ENCODE measurements at regions not wholly inside any gene's neighbourhood (a gene's known extent, or its start where the extent isn't known, plus 50 kb on each side); places are given as distances from the start of the nearest gene placed in this dataset.
A peak's percentile ranks its signal among the peaks of the same experiment; 100 is the strongest.

DNA sequence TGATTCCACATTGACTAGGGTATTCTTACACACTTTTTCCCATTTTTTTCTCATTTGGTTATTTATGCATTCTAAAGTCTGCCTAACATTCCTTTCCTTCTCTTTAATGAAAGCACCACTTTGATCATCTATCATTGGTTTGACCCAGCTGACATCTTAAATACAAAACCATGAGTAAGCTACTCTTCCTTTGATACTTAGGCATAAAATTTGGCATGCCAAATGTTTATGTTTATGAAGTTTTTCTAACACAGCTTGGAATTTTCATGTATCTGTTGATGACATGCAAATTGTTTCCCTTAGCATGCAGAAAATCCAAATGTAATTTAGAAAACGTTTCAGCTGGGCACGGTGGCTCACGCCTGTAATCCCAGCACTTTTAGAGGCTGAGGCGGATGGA is 534.9 kb downstream of the QKI start:
- DNase-seq (ENCODE audit: low spot score) = no peak

DNA sequence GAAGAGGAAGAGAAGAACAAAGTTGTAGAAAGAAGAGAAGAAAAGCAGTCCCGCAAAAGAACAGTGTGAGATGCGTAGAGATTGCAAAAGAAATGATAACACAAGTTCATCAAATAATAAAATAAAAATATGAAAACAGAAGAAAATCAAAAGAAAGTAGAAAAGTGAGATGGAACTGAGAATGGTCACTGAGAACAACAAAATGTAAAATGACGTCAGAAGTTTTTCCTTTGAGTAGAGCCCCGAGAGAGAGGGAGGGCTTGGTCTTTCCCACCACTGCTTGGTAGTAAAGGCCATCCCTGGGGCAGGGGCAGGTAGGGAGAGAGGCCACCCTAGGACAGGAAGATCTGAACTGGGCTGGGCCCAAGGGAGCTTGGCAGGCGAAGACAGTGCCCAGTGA is 533.7 kb downstream of the QKI start:
- no peak for DNase-seq (ENCODE audit: low spot score)

DNA sequence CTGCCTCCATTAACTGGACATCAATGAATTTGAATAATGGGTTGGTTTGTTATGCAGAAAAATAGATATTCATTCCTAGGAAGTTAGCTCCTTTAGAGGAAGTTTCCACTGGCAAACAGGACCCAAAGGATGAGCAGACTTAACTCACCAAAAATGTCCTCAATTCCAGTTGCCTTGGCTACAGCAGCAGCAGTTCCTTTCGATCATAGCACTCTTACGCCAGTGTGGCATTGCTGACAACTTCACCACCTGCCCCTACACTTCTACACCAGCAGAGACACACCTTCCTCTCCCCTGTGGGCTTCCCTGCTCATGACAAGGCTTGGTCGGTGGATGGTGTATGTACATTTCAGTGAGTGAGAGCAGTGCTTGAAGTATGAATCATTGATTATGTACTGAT is 532.8 kb downstream of the QKI start:
- DNase-seq (ENCODE audit: low spot score) = no peak

DNA sequence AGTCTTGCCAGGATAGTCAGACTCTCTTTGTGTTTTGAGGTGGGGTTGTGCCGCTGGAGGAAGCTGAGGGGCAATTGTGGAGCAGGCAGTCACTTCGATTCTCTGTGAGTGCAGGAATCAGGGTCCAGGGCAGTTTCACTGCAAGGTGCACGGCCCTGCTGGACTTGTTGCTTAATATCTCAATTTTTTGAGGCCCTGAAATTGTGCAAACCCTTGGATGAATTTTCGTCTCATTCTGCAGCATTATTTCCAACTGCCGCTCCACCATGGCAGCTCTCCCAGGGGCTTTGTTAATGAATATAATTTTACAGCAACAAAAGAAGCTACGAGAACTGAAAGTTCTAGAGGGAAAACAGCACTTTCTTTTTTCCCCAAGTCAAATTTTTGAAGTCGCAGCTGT is 531.9 kb downstream of the QKI start:
- no peak for DNase-seq (ENCODE audit: low spot score)

DNA sequence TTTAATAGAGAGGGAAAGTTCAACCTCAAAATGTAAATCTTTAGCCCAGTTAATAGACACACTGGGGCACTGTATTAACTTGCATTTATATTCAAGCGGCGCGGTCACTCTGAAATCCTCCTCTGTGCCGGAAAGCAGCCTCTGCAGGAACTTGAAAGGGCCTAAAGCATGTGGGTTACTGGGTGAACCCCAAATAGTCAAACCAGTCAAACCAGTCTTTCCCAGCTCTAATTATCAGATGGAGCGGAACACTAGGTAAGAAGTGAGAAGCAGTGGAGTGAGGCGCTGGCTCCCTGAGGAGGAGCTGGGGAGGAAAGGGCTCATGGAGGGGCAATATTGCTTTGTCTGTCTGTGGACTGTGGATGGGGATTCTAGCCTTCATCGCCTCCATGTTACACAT is 531.3 kb downstream of the QKI start:
- DNase-seq (ENCODE audit: low spot score) = no peak

DNA sequence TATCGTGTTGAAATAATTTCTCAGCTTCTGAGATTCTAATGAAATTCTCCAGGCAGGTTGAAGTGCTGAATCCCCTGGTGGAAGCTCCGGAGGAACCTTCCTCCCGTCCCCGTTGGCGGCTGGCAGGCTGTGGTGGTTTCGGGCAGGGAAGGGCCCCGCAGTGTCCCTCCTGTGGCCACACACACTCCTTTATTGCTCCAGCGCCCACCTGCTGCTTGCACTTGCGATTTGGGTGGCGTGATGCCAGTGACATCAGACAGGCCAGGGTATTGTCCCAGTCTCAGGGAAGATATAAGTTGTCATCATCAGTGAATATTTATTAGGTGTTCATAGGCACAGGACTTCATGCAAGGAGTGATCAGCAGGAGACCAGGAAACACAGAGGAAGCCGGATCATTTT is 530.4 kb downstream of the QKI start:
- DNase-seq (ENCODE audit: low spot score) = peak; percentile 16

DNA sequence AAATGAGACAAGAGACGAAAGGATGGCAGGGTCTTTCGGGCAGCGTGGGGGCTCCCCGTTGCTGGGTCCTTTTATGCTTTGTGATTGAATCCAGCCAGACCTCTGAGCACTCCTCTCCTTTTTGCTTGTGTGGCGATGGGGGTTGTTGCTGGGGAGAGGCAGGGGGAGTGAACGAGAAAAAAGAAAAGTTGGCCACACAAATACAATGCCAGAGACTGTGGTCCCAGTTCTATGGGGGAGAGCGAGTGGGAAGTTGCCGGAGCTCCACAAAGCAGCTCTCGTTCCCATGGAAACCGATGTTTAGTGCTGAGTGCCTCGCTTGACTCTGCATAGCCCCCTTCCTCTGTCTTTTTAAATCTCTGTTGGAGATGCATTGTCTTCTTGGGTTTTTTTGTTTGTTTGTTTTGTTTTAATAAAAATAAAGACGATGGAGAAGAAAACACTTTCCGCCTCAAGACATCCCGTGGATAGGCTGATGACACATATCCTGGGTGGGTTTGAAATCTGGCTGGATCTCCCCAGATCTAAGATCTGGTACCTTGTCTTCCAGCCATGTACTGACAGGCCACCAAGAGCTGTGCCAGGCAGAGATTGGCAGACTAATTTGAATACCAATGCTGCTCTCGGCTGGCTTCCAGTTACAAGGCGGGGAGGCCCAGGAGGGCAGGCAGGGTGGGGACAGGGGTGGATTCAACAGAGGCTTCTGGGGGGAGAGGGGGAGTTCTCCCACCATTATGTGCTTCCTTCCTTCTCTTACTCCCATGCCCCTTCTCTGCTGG is 529.3 kb downstream of the QKI start:
- no peak for DNase-seq (ENCODE audit: low spot score)

DNA sequence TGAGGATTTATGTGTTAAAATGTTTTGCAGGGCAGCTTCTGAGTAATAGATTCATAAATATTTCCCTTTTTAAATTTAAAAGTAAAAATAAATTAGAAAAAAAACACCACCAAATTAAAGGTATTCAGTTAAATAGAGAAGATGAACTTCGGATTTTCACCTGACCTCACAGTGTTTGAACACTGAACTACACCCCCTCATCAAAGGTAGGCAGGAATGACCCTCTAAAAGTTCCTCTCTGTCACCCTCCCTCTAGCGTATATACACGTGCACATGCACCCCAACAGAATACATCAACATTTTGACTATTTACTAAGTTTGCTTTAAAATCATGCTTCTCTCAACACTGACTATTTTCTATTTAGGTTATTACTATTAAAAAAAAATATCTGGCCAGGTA is 528.3 kb downstream of the QKI start:
- no peak for DNase-seq (ENCODE audit: low spot score)

DNA sequence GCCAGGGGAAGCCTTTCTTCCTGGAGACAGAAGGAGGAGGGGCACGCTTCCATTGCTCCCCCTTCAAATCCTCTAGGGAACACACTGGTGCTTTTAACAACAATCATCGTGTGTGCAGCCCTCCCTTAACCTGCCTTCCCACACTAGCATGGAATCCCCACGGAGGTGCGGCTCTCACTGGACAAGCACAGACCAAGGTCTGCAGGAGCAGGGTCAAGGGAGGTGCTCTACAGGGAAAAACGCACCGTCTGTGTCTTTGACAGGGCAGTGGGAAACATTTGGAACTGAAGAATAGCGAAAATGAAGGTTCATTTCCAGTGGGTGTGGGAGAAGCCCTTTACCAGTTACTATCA is 527.1 kb downstream of the QKI start:
- no peak for DNase-seq (ENCODE audit: low spot score)

DNA sequence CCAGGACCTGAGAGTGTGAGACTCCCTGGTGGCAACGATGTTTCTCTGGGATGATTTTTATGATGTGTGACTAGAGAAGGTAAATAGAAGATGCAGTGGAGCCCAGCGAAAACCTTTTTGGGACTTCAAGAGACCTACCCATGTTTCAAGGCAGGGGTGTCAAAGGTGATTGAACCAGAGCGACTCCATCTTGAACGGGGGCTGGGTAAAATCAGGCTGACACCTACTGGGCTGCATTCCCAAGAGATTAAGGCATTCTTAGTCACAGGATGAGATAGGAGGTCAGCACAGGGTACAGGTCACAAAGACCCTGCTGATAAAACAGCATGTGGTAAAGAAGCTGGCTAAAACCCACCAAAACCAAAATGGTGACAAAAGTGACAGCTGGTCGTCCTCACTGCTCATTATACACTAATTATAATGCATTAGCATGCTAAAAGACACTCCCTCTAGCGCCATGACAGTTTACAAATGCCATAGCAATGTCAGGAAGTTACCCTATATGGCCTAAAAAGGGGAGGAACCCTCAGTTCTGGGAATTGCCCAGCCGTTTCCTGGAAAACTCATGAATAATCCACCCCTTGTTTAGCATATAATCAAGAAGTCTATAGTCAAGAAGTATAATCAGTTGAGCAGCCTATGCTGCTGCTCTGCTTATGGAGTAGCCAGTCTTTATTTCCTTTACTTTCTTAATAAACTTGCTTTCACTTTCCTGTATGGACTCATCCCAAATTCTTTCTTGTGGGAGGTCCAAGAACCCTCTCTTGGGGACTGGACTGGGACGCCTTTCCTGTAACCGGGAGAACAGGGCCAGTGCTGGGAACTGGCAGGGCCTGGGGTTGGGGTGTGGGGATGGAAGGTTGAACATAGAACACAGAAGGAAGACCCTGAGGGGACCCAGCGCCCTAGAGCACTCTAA is 526.4 kb downstream of the QKI start:
- DNase-seq (ENCODE audit: low spot score) = no peak

DNA sequence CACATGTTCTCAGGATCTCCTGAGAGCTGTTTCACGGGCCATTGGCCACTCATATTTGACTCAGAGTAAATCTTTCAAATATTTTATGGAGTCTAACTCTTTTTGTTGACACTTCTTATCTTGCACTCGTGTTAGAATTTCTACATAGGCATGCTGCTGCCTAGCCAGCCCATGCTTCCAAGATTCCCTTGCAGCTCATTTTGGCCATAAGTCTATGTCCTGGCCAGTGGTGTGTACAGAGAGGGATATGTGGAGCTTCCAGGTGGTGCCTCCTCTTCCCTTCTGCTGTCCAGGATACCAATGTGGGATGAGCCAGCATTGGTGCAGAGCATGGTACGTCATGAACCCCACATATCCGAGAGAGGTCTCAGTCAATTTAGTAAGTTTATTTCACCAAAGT is 522.6 kb downstream of the QKI start:
- no peak for DNase-seq (ENCODE audit: low spot score)

DNA sequence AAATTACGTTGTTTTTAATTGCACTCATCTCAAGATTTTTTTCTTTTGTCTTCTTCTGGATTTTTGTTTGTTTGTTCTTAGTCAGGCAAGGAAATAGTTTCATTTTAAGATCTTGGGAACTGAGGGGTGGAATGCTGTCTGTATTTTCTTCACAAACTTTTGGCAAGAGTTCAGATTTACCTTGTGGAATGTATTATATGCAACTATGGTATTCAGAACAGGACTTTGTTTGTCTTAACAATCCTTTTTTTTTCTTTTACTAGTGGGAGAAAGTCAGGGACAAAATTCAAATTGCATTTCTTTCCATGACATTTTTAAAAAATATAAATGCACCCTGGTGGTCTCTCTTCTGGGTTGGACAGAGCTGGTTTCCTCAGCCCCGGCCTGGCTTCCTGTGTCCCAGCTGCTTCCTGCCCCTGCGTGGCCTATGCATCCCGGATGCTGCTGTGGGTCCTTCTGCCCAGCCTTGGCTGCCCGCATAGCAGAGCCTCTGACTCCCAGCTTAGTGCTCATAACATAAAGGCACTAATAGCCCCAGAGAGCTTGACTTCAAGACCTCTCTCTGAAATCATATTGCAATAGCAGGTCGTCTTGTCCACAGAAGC is 520.7 kb downstream of the QKI start:
- no peak for DNase-seq (ENCODE audit: low spot score)

DNA sequence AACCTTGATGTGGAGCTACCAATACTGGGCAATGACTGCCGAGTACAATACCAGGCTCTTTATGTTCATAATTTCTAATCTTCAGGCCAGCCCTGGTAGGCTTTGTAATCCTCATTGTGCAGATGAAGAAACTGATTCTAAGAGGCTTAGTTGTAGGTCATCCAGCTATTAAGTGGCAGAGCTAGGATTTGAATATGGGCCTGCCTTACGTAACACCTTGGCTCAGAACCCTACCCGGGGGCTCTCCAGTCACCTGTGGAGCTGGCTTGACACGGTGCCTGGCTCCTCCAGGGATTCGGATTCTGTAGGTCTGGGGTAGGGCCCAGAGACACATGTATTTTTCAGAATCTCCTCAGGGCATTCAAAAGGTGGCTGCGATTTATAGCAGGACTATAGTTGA is 515.5 kb downstream of the QKI start:
- DNase-seq (ENCODE audit: low spot score) = no peak

DNA sequence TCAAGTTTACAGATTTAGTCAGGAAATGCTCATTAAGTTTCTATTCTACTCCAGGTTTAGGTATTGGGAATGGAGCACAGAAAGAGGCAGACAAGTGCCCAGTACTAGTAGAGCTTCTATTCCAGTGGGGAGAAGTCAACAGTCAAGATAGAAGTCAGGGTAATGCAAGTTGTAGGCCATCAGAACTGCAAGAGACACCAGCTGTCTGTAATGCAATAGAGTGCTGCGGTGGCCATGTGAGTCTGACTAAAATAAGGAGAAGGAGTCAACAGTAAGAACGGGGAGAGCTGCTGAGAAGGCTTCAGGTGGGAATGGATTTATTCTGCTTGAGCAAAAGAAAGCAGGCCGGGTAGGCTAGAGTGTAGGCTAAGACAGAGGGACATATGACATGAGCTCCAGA is 515.0 kb downstream of the QKI start:
- no peak for DNase-seq (ENCODE audit: low spot score)

DNA sequence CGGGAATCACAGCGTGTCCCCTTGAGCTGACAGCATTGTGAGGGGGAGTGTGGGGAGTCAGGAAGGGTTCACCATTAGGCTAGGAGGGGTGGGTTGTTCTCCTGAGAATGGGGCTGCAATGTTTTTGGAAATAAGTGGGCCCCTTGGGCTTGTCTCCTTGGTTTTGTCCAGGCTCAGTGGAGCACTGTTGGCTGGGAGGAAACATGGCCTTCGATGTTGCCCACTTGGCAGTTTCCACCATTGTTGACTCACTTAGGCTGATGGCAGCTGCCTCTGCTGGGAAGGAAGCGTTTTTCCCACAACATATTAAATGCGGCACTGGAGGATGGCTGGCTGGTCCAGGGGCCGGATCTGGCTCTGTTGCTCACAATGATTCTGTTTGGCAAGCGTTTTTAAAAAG is 512.1 kb downstream of the QKI start:
- DNase-seq (ENCODE audit: low spot score) = no peak

DNA sequence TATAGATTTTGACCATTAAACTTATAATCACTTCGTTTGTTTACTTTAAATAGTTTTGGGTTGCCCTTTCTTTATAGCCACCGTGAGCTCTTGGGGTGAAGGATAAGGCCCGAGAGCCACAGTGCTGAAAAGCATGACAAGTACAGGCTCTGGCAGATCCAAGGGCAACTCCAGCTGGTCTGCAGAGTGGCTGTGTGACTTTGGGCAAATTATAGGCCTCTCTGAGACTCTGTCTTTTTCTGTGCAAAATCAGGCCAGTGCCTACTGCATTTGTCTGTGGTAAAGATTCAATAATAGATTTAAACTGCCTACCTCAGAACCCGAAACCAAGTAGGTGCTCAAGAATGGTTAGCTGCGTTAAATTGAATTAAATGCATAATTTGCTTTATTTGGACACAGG is 511.3 kb downstream of the QKI start:
- DNase-seq (ENCODE audit: low spot score) = no peak

DNA sequence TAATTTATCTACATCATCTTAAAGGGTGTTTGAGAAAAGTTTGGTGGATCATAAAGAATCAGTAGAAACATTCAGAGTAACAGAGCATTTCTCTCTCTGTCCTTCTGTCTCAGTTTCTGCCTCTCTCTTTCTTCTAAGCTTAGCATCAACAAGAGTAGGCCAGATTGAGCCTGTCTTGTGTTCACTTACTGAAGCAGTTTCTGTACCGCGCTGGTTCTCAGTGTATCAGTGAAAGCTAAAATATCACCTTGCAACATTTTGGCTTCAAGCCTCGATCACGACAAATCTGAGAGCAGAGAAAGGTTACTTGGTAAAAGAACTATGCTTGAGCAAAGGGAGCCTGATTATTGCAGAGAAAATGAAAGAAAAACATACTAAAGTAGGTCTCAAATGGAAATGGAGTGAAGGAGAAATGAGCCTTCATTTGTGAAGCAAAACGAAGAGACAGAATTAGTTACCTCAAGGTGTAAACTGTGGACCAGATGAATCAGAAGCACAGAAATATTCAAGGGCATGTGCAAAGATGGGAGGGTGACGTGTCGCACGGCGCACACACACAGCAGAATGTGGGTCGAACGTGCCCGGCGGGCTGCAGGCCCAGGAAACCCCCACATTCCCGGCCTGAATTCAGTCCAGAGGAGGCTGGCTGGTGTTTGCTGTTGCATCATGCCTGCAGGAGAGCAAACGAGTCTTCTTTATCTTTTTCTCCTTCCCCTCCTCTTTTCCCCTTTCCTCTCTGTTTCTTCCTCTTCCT is 509.3 kb downstream of the QKI start:
- DNase-seq (ENCODE audit: low spot score) = no peak

DNA sequence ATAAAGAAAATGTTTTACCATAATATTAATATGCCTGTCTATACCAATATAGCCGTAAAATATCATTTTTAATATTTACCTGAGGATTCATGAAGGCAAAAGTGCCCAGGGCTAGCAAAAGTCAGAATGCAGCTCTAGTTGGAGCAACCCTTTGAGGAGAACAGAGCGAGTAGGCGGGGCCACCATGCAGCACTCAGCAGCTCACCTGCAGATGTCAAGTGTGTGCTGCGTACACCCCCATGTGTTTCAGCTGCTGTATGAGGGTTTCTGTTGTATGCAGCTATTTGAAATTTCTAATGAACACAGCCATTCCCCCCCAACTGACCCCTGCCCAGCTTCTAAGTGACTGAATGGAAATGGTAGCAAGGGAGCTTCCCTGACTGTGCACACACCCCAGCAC is 508.0 kb downstream of the QKI start:
- DNase-seq (ENCODE audit: low spot score) = no peak

DNA sequence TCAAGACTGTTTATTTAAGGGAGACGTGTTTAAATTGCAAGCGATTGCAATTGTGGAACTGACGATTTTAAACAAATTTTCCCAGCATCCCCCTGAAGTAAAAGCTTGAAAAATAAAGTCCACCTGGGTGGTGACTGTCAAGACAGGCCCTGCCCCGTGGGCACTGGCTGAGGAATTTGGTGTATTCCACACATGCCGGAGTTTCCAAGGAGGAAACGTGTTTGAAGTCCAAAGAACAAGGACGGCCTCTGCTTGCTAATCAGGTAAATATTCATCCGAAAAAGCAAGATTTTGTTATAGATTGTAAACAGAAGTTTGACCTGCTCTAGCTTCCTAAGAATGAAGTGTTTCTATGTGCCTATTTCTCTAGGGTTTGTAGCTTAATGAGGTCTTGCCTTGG is 505.1 kb downstream of the QKI start:
- DNase-seq (ENCODE audit: low spot score) = no peak

DNA sequence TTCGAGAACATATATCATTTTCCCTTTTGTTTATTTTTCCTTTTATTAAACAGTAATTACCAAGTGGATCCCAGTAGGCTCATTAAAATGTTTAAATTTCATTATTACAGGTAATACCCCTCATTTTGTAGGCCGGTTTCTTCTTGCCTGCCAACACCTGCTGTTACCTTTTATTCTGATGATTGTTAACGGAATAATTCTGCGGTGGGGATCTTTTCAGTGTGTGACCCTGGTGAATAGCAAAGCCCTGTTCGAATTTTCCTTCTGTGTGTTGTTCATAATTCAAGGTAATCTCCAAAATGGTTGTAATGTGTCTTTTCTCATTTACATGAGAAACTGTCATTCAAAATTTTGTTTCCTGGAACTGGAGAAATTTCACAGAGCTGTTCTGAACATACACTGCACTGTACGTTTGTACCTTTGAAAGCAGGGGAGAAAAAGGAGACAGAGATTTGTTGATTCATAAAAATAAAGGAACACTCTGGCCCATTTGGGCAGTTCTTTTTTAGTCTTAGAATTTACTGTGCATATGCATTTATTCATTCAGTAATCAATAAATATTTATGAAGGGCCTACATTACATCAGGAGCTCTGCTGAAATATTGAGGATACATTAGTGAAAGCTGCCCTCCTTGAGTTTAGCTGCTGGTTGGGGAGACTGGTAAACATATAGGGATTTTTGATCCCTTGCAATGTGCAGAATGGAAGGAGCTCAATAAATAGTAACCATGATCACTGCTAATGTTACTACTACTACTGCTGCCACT is 502.0 kb downstream of the QKI start:
- DNase-seq (ENCODE audit: low spot score) = no peak

DNA sequence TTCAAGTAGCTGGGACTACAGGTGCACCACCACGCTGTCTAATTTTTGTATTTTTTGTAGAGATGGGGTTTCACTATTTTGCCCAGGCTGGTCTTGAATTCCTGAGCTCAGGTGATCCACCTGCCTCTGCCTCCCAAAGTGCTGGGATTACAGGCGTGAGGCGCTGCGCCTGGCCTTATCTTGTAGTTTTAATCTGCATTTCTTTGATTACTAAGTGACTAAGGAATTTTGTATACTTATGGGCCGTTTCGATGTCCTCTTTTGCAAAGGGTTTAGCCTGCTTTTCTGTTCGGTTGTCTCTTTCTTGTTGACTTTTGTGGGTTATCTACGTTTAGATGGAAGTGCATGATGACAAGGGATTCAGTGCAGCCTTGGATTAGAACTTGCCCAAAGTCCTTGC is 500.6 kb downstream of the QKI start:
- no peak for DNase-seq (ENCODE audit: low spot score)

DNA sequence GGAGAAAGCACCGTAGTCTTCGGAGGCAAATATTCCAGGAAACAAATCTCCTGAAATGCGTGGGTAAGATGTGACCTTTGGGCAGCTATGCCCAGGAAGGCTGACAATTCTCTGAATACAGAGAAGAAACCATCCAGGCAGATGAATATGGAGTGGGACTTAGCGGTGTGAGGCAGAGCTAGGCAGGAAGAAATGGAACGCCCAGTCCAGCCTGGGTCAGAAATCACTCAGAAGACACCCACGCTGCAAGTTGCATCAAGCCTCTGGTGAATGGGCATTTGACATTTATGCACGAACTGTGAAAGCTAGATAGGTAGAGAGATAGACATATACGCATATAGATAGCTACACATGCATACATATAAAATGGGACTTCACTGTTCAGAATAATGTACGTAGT is 498.5 kb downstream of the QKI start:
- no peak for DNase-seq (ENCODE audit: low spot score)

All from SW480 (cell line).